Activated naive CD4-positive, alpha-beta T cell treated with anti-CD3 and anti-CD28 coated beads for 36 hours (primary cell): ENCODE measurements at regions not wholly inside any gene's neighbourhood (a gene's known extent, or its start where the extent isn't known, plus 50 kb on each side); places are given as distances from the start of the nearest gene placed in this dataset.

Experiments
- CTCF ChIA-PET: fragments of 350-600 bp; sonication (Branson Sonifier 250); formaldehyde crosslinking; loops from one replicate; lab custom pipeline; 2021; ENCODE audit warnings: antibody characterized with exemption; lab: Charles Lee
- DNase-seq: peaks from one replicate; pipeline ENCODE4 v3.0.0-alpha.2; 2020
- H3K27ac Mint-ChIP-seq: one replicate; pipeline ENCODE4 v1.8.0; 2021; ENCODE audit warnings: mild to moderate bottlenecking, mixed read lengths
- H3K27me3 Mint-ChIP-seq: one replicate; pipeline ENCODE4 v1.8.0; 2021; ENCODE audit warnings: low read depth, mixed read lengths
- H3K36me3 Mint-ChIP-seq: one replicate; pipeline ENCODE4 v1.8.0; 2021; ENCODE audit warnings: low read depth, mixed read lengths
- H3K4me1 Mint-ChIP-seq: one replicate; pipeline ENCODE4 v1.8.0; 2021; ENCODE audit warnings: low read depth, mixed read lengths
- H3K4me3 Mint-ChIP-seq: one replicate; pipeline ENCODE4 v1.8.0; 2021; ENCODE audit warnings: mild to moderate bottlenecking, moderate library complexity, mixed read lengths
- H3K9me3 Mint-ChIP-seq: one replicate; pipeline ENCODE4 v1.8.0; 2021; ENCODE audit warnings: mixed read lengths
- intact Hi-C: fragments of 100-400 bp; cut with micrococcal nuclease; formaldehyde crosslinking; loops from one replicate; pipeline ENCODE4 v1.15.1; 2023

GRCh38 chr5:2677689-2678088 lies 73.8 kb downstream of the IRX2 start:
- CTCF ChIA-PET: no interaction called here
- H3K36me3 Mint-ChIP-seq: no peaks in the 10 kb centered on the region

DNA sequence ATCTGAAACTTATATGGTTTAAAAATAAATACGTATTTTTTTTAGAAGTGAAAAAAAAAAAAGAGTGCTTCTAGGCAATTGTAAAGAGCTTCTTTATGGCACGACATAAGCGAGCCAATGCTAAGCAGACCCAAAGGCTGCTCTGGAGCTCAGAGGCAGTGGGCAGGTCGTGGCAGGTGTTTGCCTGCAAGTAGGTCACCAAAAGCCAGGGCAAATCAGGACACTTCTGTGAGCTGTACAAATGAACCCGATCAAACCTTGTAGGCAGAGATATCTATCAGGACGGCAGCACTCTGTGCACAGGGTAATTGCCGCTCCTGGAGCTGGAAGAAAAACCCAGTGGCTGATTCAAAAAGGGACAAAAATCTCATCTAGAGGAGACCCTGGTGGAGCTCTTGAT lies 75.9 kb downstream of the IRX2 start:
- Mint-ChIP-seq H3K4me3 (no peak overlapping the region), H3K27ac (no peak overlapping the region), H3K27me3 (no peaks in the 10 kb centered on the region), H3K9me3 (peaks cover 5% of the 10 kb centered on the region), H3K36me3 (no peaks in the 10 kb centered on the region), H3K4me1 (no peaks in the 10 kb centered on the region)
- no peak for DNase-seq
- CTCF ChIA-PET: no interaction called here
- intact Hi-C loops: no loop called here

More at GRCh38 chr5:2677689-2678088, 73.8 kb downstream of the IRX2 start:
- Mint-ChIP-seq H3K4me3 (no peak overlapping the region), H3K9me3 (peaks cover 5% of the 10 kb centered on the region), H3K4me1 (no peaks in the 10 kb centered on the region), H3K27ac (no peak overlapping the region), H3K27me3 (no peaks in the 10 kb centered on the region)
- intact Hi-C loops: no loop called here
- DNase-seq: no peak

DNA sequence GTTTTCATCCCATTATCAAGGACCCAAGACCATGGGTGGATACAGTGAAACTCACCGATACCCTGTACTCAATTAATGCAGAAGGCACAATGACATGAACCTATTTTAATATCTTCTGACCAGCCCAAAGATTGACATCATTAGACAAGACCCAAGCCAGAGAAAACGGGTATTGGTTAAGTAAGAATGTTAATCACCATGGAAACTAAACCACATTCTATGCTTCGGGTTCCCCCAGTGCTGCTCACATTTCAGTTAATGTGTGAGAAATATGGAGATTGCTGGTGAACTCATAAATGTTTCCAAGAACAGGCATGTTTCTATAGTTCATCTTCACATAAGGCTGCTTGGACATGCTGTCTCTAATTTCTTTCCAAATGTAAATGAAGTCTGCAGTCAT lies 77.0 kb downstream of the IRX2 start:
- no peak for DNase-seq
- peaks cover 5% of the 10 kb centered on the region for H3K9me3 Mint-ChIP-seq
- no peak overlapping the region for H3K27ac Mint-ChIP-seq
- H3K36me3 Mint-ChIP-seq: no peaks in the 10 kb centered on the region
- CTCF ChIA-PET: no interaction called here
- no peaks in the 10 kb centered on the region for H3K27me3 Mint-ChIP-seq
- intact Hi-C loops: no loop called here
- H3K4me1 Mint-ChIP-seq: no peaks in the 10 kb centered on the region
- H3K4me3 Mint-ChIP-seq: no peak overlapping the region

GRCh38 chr5:2670940-2671339 lies 80.5 kb downstream of the IRX2 start:
- CTCF ChIA-PET: no interaction called here
- no peaks in the 10 kb centered on the region for H3K4me1 Mint-ChIP-seq
- no peak overlapping the region for H3K27ac Mint-ChIP-seq
- no peaks in the 10 kb centered on the region for H3K9me3 Mint-ChIP-seq
- H3K36me3 Mint-ChIP-seq: no peaks in the 10 kb centered on the region
- DNase-seq: no peak
- intact Hi-C loops: no loop called here
- no peak overlapping the region for H3K4me3 Mint-ChIP-seq
- no peaks in the 10 kb centered on the region for H3K27me3 Mint-ChIP-seq

GRCh38 chr5:2669913-2670312 lies 81.6 kb downstream of the IRX2 start:
- Mint-ChIP-seq H3K4me3 (no peak overlapping the region), H3K36me3 (no peaks in the 10 kb centered on the region), H3K4me1 (no peaks in the 10 kb centered on the region), H3K9me3 (no peaks in the 10 kb centered on the region), H3K27ac (no peak overlapping the region), H3K27me3 (no peaks in the 10 kb centered on the region)
- CTCF ChIA-PET: no interaction called here
- DNase-seq: no peak
- intact Hi-C loops: no loop called here

DNA sequence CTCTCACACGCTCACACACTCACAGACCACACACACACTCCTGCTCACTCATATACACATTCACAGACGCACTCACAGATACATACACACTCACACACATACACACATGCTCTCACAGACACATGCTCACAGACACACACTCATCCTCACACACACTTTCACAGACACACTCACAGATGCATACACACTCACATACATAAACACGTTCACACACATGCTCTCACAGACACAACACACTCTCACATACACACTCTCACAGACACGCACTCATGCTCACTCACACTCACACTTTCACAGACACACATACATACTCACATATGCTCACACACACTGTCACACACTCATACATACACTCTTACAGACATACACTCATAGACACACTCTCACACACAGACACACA lies 82.2 kb downstream of the IRX2 start:
- no peaks in the 10 kb centered on the region for H3K4me1 Mint-ChIP-seq
- no peak overlapping the region for H3K27ac Mint-ChIP-seq
- CTCF ChIA-PET: no interaction called here
- H3K36me3 Mint-ChIP-seq: no peaks in the 10 kb centered on the region
- no peaks in the 10 kb centered on the region for H3K9me3 Mint-ChIP-seq
- no peak overlapping the region for H3K4me3 Mint-ChIP-seq
- no peak for DNase-seq
- H3K27me3 Mint-ChIP-seq: peaks cover 3% of the 10 kb centered on the region
- intact Hi-C loops: no loop called here

DNA sequence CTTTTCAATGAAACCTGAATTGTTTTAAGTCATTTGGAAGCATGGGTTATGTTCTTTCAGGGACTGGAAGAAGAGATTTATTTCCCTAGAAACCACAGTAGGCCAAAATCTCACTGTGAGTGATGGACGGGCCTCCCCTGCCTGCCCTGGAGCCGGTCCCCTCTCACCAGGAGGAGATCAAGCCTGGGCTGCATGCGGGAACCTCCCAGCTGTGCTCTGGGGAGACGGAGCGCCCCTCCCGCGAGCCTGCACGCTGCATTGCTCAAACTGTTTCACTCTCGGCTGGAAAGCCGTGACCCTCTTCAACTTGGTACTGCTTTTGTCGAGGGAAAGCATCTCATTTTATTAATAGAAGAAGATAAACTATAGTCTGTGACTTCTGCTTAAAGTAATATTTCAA lies 85.4 kb downstream of the IRX2 start:
- no peaks in the 10 kb centered on the region for H3K36me3 Mint-ChIP-seq
- no peak overlapping the region for H3K4me3 Mint-ChIP-seq
- H3K9me3 Mint-ChIP-seq: no peaks in the 10 kb centered on the region
- no peaks in the 10 kb centered on the region for H3K4me1 Mint-ChIP-seq
- intact Hi-C loops: no loop called here
- CTCF ChIA-PET: no interaction called here
- no peak overlapping the region for H3K27ac Mint-ChIP-seq
- no peak for DNase-seq
- peaks cover 9% of the 10 kb centered on the region for H3K27me3 Mint-ChIP-seq

DNA sequence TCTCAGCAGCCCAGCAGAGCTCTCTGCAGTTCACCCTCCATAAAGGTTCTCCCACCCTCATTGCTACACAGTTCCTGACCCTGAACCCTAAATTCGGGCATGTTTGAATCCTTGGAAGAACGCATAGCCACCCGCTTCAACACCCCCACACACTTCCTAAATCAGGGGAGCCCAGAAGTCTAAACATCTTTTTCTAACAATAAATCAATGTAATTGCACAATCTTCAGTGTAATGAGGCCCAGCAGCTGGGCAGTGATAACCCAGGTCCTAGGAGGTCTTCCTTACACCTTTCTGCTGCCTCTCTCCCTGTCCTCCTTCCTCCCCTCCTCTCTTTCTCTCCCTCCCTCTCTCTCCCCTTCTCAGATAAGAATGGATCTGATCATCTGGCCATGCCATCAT lies 88.0 kb downstream of the IRX2 start:
- no peaks in the 10 kb centered on the region for H3K36me3 Mint-ChIP-seq
- no peaks in the 10 kb centered on the region for H3K4me1 Mint-ChIP-seq
- CTCF ChIA-PET: no interaction called here
- H3K27me3 Mint-ChIP-seq: peaks cover 10% of the 10 kb centered on the region
- H3K4me3 Mint-ChIP-seq: no peak overlapping the region
- intact Hi-C loops: no loop called here
- no peak for DNase-seq
- no peak overlapping the region for H3K27ac Mint-ChIP-seq
- H3K9me3 Mint-ChIP-seq: peaks cover 2% of the 10 kb centered on the region

DNA sequence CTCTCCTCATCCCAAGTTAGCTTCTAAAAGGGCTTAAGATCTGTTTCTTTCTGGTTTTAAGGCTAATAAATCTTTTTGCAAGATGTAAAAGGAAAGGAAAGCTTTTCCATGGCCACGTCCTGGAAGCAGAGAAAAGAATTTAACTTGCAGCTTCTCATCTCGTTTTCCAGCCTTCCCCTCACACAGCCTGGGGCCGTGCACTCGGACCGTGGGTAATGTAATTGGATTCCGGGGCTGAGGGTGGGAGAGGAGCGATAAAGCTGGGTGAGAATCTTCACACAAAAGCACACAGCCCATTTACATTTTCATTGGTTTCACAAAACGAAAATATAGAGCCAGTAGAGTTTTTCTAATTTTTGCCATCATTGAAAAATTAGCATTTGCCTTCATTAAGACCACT lies 91.2 kb downstream of the IRX2 start:
- Mint-ChIP-seq H3K36me3 (no peaks in the 10 kb centered on the region), H3K4me3 (no peak overlapping the region), H3K9me3 (peaks cover 4% of the 10 kb centered on the region), H3K27ac (no peak overlapping the region), H3K4me1 (no peaks in the 10 kb centered on the region), H3K27me3 (peaks cover 15% of the 10 kb centered on the region)
- CTCF ChIA-PET: no interaction called here
- DNase-seq: no peak
- intact Hi-C loops: no loop called here

GRCh38 chr5:2658881-2659470 lies 92.5 kb downstream of the IRX2 start:
- H3K4me3 Mint-ChIP-seq: no peak overlapping the region
- intact Hi-C loops: no loop called here
- H3K4me1 Mint-ChIP-seq: no peaks in the 10 kb centered on the region
- H3K27me3 Mint-ChIP-seq: peaks cover 14% of the 10 kb centered on the region
- H3K36me3 Mint-ChIP-seq: no peaks in the 10 kb centered on the region
- H3K27ac Mint-ChIP-seq: no peak overlapping the region
- peaks cover 4% of the 10 kb centered on the region for H3K9me3 Mint-ChIP-seq
- DNase-seq: no peak
- CTCF ChIA-PET: no interaction called here

DNA sequence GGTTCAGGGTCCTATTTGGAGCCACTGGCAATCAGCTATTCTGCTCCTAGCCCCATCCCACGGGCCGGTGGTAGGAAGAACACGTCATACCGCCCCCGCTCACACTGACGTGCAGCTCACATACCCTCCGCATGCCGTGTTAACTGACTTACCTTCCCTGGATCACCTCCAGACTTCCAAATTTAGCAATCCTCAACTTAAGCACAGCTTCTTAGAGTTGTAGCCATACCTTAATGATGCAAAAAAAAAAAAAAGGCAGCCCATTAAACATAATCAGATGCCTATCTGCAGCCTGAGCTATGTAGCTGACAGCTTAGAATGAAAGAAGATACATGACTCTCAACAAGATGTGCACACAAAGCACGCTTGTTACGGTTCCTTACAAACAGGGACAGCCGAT lies 93.0 kb downstream of the IRX2 start:
- no peak overlapping the region for H3K27ac Mint-ChIP-seq
- H3K4me1 Mint-ChIP-seq: no peaks in the 10 kb centered on the region
- no peak overlapping the region for H3K4me3 Mint-ChIP-seq
- no peak for DNase-seq
- intact Hi-C loops: no loop called here
- CTCF ChIA-PET: no interaction called here
- H3K9me3 Mint-ChIP-seq: peaks cover 4% of the 10 kb centered on the region
- H3K27me3 Mint-ChIP-seq: peaks cover 11% of the 10 kb centered on the region
- H3K36me3 Mint-ChIP-seq: no peaks in the 10 kb centered on the region

- H3K36me3 Mint-ChIP-seq: no peaks in the 10 kb centered on the region
- peaks cover 4% of the 10 kb centered on the region for H3K9me3 Mint-ChIP-seq
- H3K27ac Mint-ChIP-seq: no peak overlapping the region
- CTCF ChIA-PET: no interaction called here
- DNase-seq: no peak
- intact Hi-C loops: no loop called here
- H3K4me3 Mint-ChIP-seq: no peak overlapping the region
- H3K4me1 Mint-ChIP-seq: no peaks in the 10 kb centered on the region
- peaks cover 13% of the 10 kb centered on the region for H3K27me3 Mint-ChIP-seq
These were observed 94.3 kb downstream of the IRX2 start for GRCh38 chr5:2657151-2657550.

GRCh38 chr5:2656206-2656605 lies 95.3 kb downstream of the IRX2 start:
- CTCF ChIA-PET: no interaction called here

GRCh38 chr5:2653991-2654390 lies 97.5 kb downstream of the IRX2 start:
- Mint-ChIP-seq H3K27me3 (peaks cover 15% of the 10 kb centered on the region), H3K36me3 (no peaks in the 10 kb centered on the region), H3K4me3 (no peak overlapping the region), H3K9me3 (peaks cover 5% of the 10 kb centered on the region), H3K4me1 (no peaks in the 10 kb centered on the region), H3K27ac (no peak overlapping the region)
- intact Hi-C loops: no loop called here
- DNase-seq: no peak
- CTCF ChIA-PET: no interaction called here

More at GRCh38 chr5:2656206-2656605, 95.3 kb downstream of the IRX2 start:
- DNase-seq: no peak
- H3K36me3 Mint-ChIP-seq: no peaks in the 10 kb centered on the region
- intact Hi-C loops: no loop called here
- no peak overlapping the region for H3K4me3 Mint-ChIP-seq
- H3K4me1 Mint-ChIP-seq: no peaks in the 10 kb centered on the region
- no peak overlapping the region for H3K27ac Mint-ChIP-seq
- H3K9me3 Mint-ChIP-seq: peaks cover 4% of the 10 kb centered on the region
- peaks cover 13% of the 10 kb centered on the region for H3K27me3 Mint-ChIP-seq
